ENCODE measurements at regions not wholly inside any gene's neighbourhood (a gene's known extent, or its start where the extent isn't known, plus 50 kb on each side); places are given as distances from the start of the nearest gene placed in this dataset.

DNA sequence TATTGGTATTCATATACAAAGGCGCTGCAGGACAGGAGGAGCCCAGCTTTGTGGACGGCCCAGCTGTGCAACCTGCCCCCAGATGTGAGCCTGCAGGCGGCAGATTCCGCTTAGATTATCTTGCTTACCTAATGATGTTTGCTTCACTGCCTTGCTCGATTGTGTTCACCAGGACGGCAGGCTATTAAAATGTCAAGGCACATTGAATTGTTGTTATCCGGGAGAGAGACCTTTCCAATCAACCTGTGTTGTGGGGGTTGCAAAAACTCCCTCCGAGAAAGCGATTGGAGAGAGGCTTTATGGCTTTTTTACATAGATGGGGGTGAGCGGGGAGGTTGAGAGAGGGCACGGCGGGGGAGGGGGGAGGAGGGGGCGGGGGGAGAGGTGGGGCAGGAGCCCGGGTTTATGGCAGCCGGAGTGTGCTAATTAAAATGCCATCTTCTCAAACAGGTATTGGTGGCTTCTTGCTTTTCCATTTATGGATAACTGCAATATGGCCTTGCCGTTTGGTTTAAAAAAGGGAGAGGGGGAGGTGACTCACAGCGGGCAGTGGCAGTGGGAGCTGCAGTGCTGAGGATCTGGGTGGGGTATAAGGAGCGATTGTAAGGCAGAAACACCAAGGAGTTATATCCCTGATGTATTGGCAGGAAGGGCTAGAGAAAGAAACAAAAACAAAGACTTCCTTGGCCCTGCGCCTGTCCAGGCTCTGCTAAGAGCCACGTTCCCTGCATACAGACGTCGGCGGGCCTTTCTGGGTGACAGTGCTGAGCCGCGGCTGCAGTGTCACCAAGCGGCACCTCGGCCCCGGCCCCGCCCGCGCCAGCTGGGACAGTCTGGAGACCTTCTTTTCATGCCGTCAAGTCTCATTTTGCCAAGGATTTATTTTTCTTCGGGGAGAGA, 97.2 kb downstream of the INSIG2 start:
- TF ChIP-seq, protein P1, sequence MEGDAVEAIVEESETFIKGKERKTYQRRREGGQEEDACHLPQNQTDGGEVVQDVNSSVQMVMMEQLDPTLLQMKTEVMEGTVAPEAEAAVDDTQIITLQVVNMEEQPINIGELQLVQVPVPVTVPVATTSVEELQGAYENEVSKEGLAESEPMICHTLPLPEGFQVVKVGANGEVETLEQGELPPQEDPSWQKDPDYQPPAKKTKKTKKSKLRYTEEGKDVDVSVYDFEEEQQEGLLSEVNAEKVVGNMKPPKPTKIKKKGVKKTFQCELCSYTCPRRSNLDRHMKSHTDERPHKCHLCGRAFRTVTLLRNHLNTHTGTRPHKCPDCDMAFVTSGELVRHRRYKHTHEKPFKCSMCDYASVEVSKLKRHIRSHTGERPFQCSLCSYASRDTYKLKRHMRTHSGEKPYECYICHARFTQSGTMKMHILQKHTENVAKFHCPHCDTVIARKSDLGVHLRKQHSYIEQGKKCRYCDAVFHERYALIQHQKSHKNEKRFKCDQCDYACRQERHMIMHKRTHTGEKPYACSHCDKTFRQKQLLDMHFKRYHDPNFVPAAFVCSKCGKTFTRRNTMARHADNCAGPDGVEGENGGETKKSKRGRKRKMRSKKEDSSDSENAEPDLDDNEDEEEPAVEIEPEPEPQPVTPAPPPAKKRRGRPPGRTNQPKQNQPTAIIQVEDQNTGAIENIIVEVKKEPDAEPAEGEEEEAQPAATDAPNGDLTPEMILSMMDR (IDR thresholded peaks at IDR 0.05) = no peak
- TF ChIP-seq GATA2 (CRISPR knock-in tag; IDR thresholded peaks at IDR 0.05) (no peak), TAF1 (IDR thresholded peaks at IDR 0.05; ENCODE audit: borderline replicate concordance, low read depth, low read length) (no peak), EZH2phosphoT487 (IDR thresholded peaks at IDR 0.05; ENCODE audit: borderline replicate concordance, low read depth) (no peak), FOSL2 (IDR thresholded peaks at IDR 0.05; ENCODE audit: borderline replicate concordance, low read depth) (no peak), RCOR1 (IDR thresholded peaks at IDR 0.05; ENCODE audit: low read length) (no peak), RAD21 (IDR thresholded peaks at IDR 0.05; ENCODE audit: low read length) (no peak), EP300 (IDR thresholded peaks at IDR 0.05; ENCODE audit: borderline replicate concordance in 1 of 2, low read depth in 1 of 2, low read length in 1 of 2) (no peak), YY1 (IDR thresholded peaks at IDR 0.05; ENCODE audit: low read depth) (no peak)
- TF ChIP-seq, protein P2, sequence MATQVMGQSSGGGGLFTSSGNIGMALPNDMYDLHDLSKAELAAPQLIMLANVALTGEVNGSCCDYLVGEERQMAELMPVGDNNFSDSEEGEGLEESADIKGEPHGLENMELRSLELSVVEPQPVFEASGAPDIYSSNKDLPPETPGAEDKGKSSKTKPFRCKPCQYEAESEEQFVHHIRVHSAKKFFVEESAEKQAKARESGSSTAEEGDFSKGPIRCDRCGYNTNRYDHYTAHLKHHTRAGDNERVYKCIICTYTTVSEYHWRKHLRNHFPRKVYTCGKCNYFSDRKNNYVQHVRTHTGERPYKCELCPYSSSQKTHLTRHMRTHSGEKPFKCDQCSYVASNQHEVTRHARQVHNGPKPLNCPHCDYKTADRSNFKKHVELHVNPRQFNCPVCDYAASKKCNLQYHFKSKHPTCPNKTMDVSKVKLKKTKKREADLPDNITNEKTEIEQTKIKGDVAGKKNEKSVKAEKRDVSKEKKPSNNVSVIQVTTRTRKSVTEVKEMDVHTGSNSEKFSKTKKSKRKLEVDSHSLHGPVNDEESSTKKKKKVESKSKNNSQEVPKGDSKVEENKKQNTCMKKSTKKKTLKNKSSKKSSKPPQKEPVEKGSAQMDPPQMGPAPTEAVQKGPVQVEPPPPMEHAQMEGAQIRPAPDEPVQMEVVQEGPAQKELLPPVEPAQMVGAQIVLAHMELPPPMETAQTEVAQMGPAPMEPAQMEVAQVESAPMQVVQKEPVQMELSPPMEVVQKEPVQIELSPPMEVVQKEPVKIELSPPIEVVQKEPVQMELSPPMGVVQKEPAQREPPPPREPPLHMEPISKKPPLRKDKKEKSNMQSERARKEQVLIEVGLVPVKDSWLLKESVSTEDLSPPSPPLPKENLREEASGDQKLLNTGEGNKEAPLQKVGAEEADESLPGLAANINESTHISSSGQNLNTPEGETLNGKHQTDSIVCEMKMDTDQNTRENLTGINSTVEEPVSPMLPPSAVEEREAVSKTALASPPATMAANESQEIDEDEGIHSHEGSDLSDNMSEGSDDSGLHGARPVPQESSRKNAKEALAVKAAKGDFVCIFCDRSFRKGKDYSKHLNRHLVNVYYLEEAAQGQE (IDR thresholded peaks at IDR 0.05; ENCODE audit: low read depth, low read length) = no peak
- TF ChIP-seq, protein P3, sequence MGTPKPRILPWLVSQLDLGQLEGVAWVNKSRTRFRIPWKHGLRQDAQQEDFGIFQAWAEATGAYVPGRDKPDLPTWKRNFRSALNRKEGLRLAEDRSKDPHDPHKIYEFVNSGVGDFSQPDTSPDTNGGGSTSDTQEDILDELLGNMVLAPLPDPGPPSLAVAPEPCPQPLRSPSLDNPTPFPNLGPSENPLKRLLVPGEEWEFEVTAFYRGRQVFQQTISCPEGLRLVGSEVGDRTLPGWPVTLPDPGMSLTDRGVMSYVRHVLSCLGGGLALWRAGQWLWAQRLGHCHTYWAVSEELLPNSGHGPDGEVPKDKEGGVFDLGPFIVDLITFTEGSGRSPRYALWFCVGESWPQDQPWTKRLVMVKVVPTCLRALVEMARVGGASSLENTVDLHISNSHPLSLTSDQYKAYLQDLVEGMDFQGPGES (IDR thresholded peaks at IDR 0.05; ENCODE audit: low read depth, low read length) = no peak
- TF ChIP-seq, protein P4, sequence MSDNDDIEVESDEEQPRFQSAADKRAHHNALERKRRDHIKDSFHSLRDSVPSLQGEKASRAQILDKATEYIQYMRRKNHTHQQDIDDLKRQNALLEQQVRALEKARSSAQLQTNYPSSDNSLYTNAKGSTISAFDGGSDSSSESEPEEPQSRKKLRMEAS (IDR thresholded peaks at IDR 0.05; ENCODE audit: low read depth) = no peak
